ENCODE measurements at regions not wholly inside any gene's neighbourhood (a gene's known extent, or its start where the extent isn't known, plus 50 kb on each side); places are given as distances from the start of the nearest gene placed in this dataset.

- Mint-ChIP-seq H3K9me3 (ENCODE audit: low read depth, unreplicated experiment) (no peaks in the 10 kb centered on the region), H3K36me3 (ENCODE audit: insufficient read depth, unreplicated experiment) (no peaks in the 10 kb centered on the region), H3K4me3 (ENCODE audit: low read depth, unreplicated experiment) (no peak overlapping the region), H3K27me3 (ENCODE audit: unreplicated experiment) (no peaks in the 10 kb centered on the region), H3K27ac (ENCODE audit: unreplicated experiment) (no peak overlapping the region), H3K4me1 (ENCODE audit: low read depth, unreplicated experiment) (no peaks in the 10 kb centered on the region)
- TF ChIP-seq CTCF (IDR thresholded peaks at IDR 0.05; ENCODE audit: unreplicated experiment): no peak
- DNase-seq: no peak
- BruUV-seq (replicated peaks): no TSS peak
- intact Hi-C loops (cut with micrococcal nuclease; ENCODE audit: unreplicated experiment): no loop called here
- CTCF ChIA-PET: interaction anchor here (0.7 kb wide), 1 partner anchor 13 kb away, joined by 6 read pairs; no protein-coding TSS in a partner anchor
These were observed 228.3 kb downstream of the FOXO1 start for GRCh38 chr13:40438022-40438680.

- H3K27ac Mint-ChIP-seq (ENCODE audit: unreplicated experiment): no peak overlapping the region
- CTCF ChIA-PET: no interaction called here
- TF ChIP-seq CTCF (IDR thresholded peaks at IDR 0.05; ENCODE audit: unreplicated experiment): no peak
- no peaks in the 10 kb centered on the region for H3K27me3 Mint-ChIP-seq (ENCODE audit: unreplicated experiment)
- H3K4me1 Mint-ChIP-seq (ENCODE audit: low read depth, unreplicated experiment): no peaks in the 10 kb centered on the region
- intact Hi-C loops (cut with micrococcal nuclease; ENCODE audit: unreplicated experiment): no loop called here
- no peaks in the 10 kb centered on the region for H3K36me3 Mint-ChIP-seq (ENCODE audit: insufficient read depth, unreplicated experiment)
- H3K9me3 Mint-ChIP-seq (ENCODE audit: low read depth, unreplicated experiment): no peaks in the 10 kb centered on the region
- no TSS peak for BruUV-seq (replicated peaks)
- no peak overlapping the region for H3K4me3 Mint-ChIP-seq (ENCODE audit: low read depth, unreplicated experiment)
- no peak for DNase-seq
These were observed 227.2 kb downstream of the FOXO1 start for GRCh38 chr13:40438999-40439797.

GRCh38 chr13:40439928-40440327 is 226.5 kb downstream of the FOXO1 start:
- no peak for TF ChIP-seq CTCF (IDR thresholded peaks at IDR 0.05; ENCODE audit: unreplicated experiment)
- no peaks in the 10 kb centered on the region for H3K36me3 Mint-ChIP-seq (ENCODE audit: insufficient read depth, unreplicated experiment)
- intact Hi-C loops (cut with micrococcal nuclease; ENCODE audit: unreplicated experiment): no loop called here
- no peak overlapping the region for H3K4me3 Mint-ChIP-seq (ENCODE audit: low read depth, unreplicated experiment)
- H3K27ac Mint-ChIP-seq (ENCODE audit: unreplicated experiment): no peak overlapping the region
- no TSS peak for BruUV-seq (replicated peaks)
- CTCF ChIA-PET: no interaction called here
- no peaks in the 10 kb centered on the region for H3K27me3 Mint-ChIP-seq (ENCODE audit: unreplicated experiment)
- no peaks in the 10 kb centered on the region for H3K9me3 Mint-ChIP-seq (ENCODE audit: low read depth, unreplicated experiment)
- DNase-seq: no peak
- no peaks in the 10 kb centered on the region for H3K4me1 Mint-ChIP-seq (ENCODE audit: low read depth, unreplicated experiment)

GRCh38 chr13:40440990-40441820 is 225.2 kb downstream of the FOXO1 start:
- intact Hi-C loops (cut with micrococcal nuclease; ENCODE audit: unreplicated experiment): no loop called here
- no TSS peak for BruUV-seq (replicated peaks)
- Mint-ChIP-seq H3K9me3 (ENCODE audit: low read depth, unreplicated experiment) (no peaks in the 10 kb centered on the region), H3K4me1 (ENCODE audit: low read depth, unreplicated experiment) (no peaks in the 10 kb centered on the region), H3K4me3 (ENCODE audit: low read depth, unreplicated experiment) (no peak overlapping the region), H3K36me3 (ENCODE audit: insufficient read depth, unreplicated experiment) (no peaks in the 10 kb centered on the region), H3K27ac (ENCODE audit: unreplicated experiment) (no peak overlapping the region), H3K27me3 (ENCODE audit: unreplicated experiment) (no peaks in the 10 kb centered on the region)
- CTCF ChIA-PET: no interaction called here
- no peak for TF ChIP-seq CTCF (IDR thresholded peaks at IDR 0.05; ENCODE audit: unreplicated experiment)
- DNase-seq: peak; percentile 11

Measured in Calu3 (cell line).